Keratinocyte (primary cell): ENCODE measurements at regions not wholly inside any gene's neighbourhood (a gene's known extent, or its start where the extent isn't known, plus 50 kb on each side); places are given as distances from the start of the nearest gene placed in this dataset.

ENCODE experiments used
- DNase-seq: peaks from one replicate; pipeline ENCODE4 v3.0.0-alpha.2; 2011; ENCODE audit warnings: low read depth, missing footprints, low spot score
- FAIRE-seq: peaks from 2 replicates; lab custom pipeline; 2011; peaks lifted over from hg19 to GRCh38; lab: Jason Lieb, UNC
- H2AFZ ChIP-seq: 2 replicates; pipeline ENCODE4 v1.6.0; 2012; ENCODE audit warnings: low read length, control low read depth, inconsistent platforms; ENCODE audit not compliant: control insufficient read depth
- H3K27ac ChIP-seq: 2 replicates; pipeline ENCODE4 v1.5.1; 2011; ENCODE audit warnings: low read length; ENCODE audit not compliant: control insufficient read depth, insufficient read depth
- H3K27me3 ChIP-seq: 3 replicates; pipeline ENCODE4 v1.6.0; 2011; ENCODE audit warnings: low read length; ENCODE audit not compliant: control insufficient read depth, insufficient read depth; ENCODE audit errors: extremely low read depth
- H3K36me3 ChIP-seq, 2 experiments: 2 replicates in 1 of 2; 3 replicates in 1 of 2; pipeline ENCODE4 v1.5.1; 2011; ENCODE audit warnings: low read length in 2 of 2, mild to moderate bottlenecking in 1 of 2; ENCODE audit not compliant: control insufficient read depth in 2 of 2, insufficient read depth in 2 of 2; ENCODE audit errors: extremely low read depth in 1 of 2
- H3K4me1 ChIP-seq: 3 replicates; pipeline ENCODE4 v1.5.1; 2011; ENCODE audit warnings: low read length; ENCODE audit not compliant: control insufficient read depth, insufficient read depth; ENCODE audit errors: extremely low read depth
- H3K4me2 ChIP-seq: 3 replicates; pipeline ENCODE4 v1.6.0; 2011; ENCODE audit warnings: low read depth, low read length; ENCODE audit not compliant: control insufficient read depth, insufficient read depth; ENCODE audit errors: extremely low read depth
- H3K4me3 ChIP-seq, 3 experiments: fragments of 200-600 bp in 1 of 3; sonication (generic) in 1 of 3; 2 replicates in 2 of 3; 3 replicates in 1 of 3; pipeline ENCODE4 v1.5.1; 2011 to 2016; ENCODE audit warnings: low read length in 3 of 3, mild to moderate bottlenecking in 3 of 3, control low read depth in 2 of 3, inconsistent platforms in 1 of 3, low read depth in 1 of 3, mixed read lengths in 1 of 3, mixed run types in 1 of 3, moderate library complexity in 1 of 3; ENCODE audit not compliant: control insufficient read depth in 2 of 3, insufficient read depth in 2 of 3; ENCODE audit errors: extremely low read depth in 1 of 3
- H3K79me2 ChIP-seq: 2 replicates; pipeline ENCODE4 v1.6.0; 2012; ENCODE audit warnings: low read length; ENCODE audit not compliant: control insufficient read depth, insufficient read depth
- H3K9ac ChIP-seq: 3 replicates; pipeline ENCODE4 v1.6.0; 2011; ENCODE audit warnings: low read length; ENCODE audit not compliant: control insufficient read depth, insufficient read depth; ENCODE audit errors: extremely low read depth
- H3K9me1 ChIP-seq: 3 replicates; pipeline ENCODE4 v1.6.0; 2011; ENCODE audit warnings: low read length; ENCODE audit not compliant: control insufficient read depth, insufficient read depth; ENCODE audit errors: extremely low read depth
- H3K9me3 ChIP-seq: 2 replicates; pipeline ENCODE4 v1.5.1; 2012; ENCODE audit warnings: low read depth, low read length; ENCODE audit not compliant: control insufficient read depth
- H4K20me1 ChIP-seq: 3 replicates; pipeline ENCODE4 v1.6.0; 2011; ENCODE audit warnings: low read length; ENCODE audit not compliant: control insufficient read depth, insufficient read depth; ENCODE audit errors: extremely low read depth
- CTCF ChIP-seq, 3 experiments: IDR thresholded peaks in 1 of 3; conservative IDR thresholded peaks in 1 of 3; optimal IDR thresholded peaks in 1 of 3; 2 replicates in 2 of 3; 3 replicates in 1 of 3; pipeline versions ENCODE3 to v1.5.1; 2011; ENCODE audit warnings: low read length in 3 of 3, mild to moderate bottlenecking in 3 of 3, moderate library complexity in 2 of 3, control low read depth in 1 of 3, inconsistent platforms in 1 of 3; ENCODE audit not compliant: insufficient read depth in 2 of 3; ENCODE audit errors: extremely low read depth in 1 of 3
- EZH2 ChIP-seq: IDR thresholded peaks from one replicate; pipeline ENCODE4 v1.6.1; 2012; ENCODE audit warnings: inconsistent platforms, mild to moderate bottlenecking, low read length, moderate library complexity
- dilution Hi-C: fragments of 300-500 bp; cut with MboI; formaldehyde crosslinking; loops from one replicate; pipeline ENCODE4 v1.7.0; 2020; ENCODE audit warnings: low sequenced_read_pairs; ENCODE audit not compliant: extremely low pct_ligation_motif_present

DNA sequence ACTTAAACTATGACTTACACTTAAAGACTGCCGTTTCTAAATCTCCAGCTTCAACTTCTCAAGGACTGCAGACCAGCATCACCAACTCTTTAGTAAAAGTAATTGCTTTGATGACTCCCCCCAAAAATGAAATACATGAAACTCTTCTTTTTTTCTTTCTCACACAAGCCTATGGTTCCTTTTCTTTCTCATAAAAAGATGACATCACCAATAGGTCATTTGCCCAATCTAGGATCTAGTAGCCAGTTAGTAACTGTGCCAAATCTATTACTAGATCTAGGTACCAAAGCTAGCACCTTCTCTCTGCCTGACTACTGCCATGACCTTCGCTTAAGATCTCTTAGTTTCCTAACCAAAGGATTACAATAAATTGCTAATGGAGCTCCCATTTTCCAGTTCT, 1266.0 kb upstream of the ADGRL4 start:
- Histone ChIP-seq H3K4me2 (no peak overlapping the region), H3K27ac (no peak overlapping the region), H3K9me1 (no peaks in the 10 kb centered on the region), H3K4me1 (no peaks in the 10 kb centered on the region), H3K36me3 (no peaks in the 10 kb centered on the region), H3K79me2 (no peaks in the 10 kb centered on the region), H3K4me3 (no peak overlapping the region), H4K20me1 (no peaks in the 10 kb centered on the region), H3K9ac (no peak overlapping the region), H3K27me3 (no peaks in the 10 kb centered on the region), H2AFZ (no peak overlapping the region), H3K9me3 (no peaks in the 10 kb centered on the region)
- dilution Hi-C loops, result no loop called here
- no peak for FAIRE-seq
- TF ChIP-seq EZH2 (no peak), CTCF (optimal IDR thresholded peaks at IDR 0.05 in 1 of 3, IDR thresholded peaks at IDR 0.05 in 1 of 3, conservative IDR thresholded peaks at IDR 0.05 in 1 of 3; ENCODE audit: extremely low read depth in 1 of 3, insufficient read depth in 2 of 3, low read length in 3 of 3) (no peak)
- DNase-seq, result no peak

- dilution Hi-C loops, result no loop called here
- no peak overlapping the region for H3K27ac ChIP-seq
These were observed 1252.1 kb upstream of the ADGRL4 start for GRCh38 chr1:80258659-80259058.

More at GRCh38 chr1:80258659-80259058, 1252.1 kb upstream of the ADGRL4 start:
- no peaks in the 10 kb centered on the region for H3K27me3 ChIP-seq
- H3K9ac ChIP-seq, result no peak overlapping the region
- no peak for TF ChIP-seq CTCF (optimal IDR thresholded peaks at IDR 0.05 in 1 of 3, IDR thresholded peaks at IDR 0.05 in 1 of 3, conservative IDR thresholded peaks at IDR 0.05 in 1 of 3; ENCODE audit: extremely low read depth in 1 of 3, insufficient read depth in 2 of 3, low read length in 3 of 3)
- TF ChIP-seq EZH2, result no peak
- H3K4me1 ChIP-seq, result no peaks in the 10 kb centered on the region
- no peak overlapping the region for H2AFZ ChIP-seq
- H3K79me2 ChIP-seq, result no peaks in the 10 kb centered on the region
- H3K4me2 ChIP-seq, result no peak overlapping the region
- no peak for DNase-seq
- H4K20me1 ChIP-seq, result no peaks in the 10 kb centered on the region
- no peak overlapping the region for H3K4me3 ChIP-seq
- H3K9me3 ChIP-seq, result no peaks in the 10 kb centered on the region
- no peak for FAIRE-seq
- H3K9me1 ChIP-seq, result no peaks in the 10 kb centered on the region
- no peaks in the 10 kb centered on the region for H3K36me3 ChIP-seq
